ENCODE measurements at regions not wholly inside any gene's neighbourhood (a gene's known extent, or its start where the extent isn't known, plus 50 kb on each side); places are given as distances from the start of the nearest gene placed in this dataset.
A peak's percentile ranks its signal among the peaks of the same experiment; 100 is the strongest.

DNA sequence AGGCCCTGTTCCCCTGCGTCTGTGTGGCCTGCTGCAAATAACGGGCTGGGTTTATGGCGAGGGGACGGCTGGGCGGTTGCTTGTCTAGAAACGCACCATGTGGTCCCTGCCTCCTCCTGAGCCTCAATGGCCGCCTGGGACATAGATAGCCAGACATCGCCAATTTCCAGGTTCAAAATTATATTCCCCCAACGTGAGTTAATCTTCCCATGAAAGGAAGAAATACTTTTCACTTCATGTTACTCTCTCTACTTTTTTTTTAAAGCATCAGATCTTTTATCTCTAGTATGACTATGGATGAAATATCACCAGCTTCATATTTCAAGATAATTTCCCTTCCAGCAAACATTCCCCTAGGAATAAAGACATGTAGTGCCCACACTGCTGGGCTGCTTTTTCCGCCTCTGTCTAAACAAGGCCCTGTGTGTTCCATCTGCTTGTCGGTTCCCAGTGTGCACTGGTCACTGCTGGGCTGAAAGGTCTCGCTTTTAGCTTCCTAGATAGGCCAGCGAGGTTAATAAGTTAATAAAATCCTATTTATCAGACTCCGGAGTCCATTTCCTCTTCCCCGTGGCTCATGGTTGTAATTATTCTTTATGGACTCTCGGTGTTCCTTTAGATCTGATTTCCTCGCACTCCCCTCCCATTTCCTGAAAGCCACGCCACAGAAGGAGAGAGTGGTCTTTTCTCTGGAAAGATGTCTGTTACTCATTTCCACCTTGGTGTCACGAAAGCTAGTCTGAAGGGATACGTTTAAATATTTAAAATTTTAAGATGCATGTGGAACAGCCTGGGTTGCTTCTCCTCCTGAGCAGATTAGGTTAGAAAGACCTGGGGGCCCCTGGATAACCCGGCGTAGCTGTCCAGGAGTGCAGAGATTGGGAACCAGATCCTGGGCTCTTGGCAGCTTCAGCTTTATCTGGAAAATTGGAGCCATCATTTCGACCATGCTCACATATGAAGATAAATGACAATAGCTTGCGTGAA, 196.6 kb upstream of the COPS8 start:
- DNase-seq (no peak), ATAC-seq (peak in 1 of 2 donors; percentile 37)
- intact Hi-C loops (cut with DNase I): no loop called here

DNA sequence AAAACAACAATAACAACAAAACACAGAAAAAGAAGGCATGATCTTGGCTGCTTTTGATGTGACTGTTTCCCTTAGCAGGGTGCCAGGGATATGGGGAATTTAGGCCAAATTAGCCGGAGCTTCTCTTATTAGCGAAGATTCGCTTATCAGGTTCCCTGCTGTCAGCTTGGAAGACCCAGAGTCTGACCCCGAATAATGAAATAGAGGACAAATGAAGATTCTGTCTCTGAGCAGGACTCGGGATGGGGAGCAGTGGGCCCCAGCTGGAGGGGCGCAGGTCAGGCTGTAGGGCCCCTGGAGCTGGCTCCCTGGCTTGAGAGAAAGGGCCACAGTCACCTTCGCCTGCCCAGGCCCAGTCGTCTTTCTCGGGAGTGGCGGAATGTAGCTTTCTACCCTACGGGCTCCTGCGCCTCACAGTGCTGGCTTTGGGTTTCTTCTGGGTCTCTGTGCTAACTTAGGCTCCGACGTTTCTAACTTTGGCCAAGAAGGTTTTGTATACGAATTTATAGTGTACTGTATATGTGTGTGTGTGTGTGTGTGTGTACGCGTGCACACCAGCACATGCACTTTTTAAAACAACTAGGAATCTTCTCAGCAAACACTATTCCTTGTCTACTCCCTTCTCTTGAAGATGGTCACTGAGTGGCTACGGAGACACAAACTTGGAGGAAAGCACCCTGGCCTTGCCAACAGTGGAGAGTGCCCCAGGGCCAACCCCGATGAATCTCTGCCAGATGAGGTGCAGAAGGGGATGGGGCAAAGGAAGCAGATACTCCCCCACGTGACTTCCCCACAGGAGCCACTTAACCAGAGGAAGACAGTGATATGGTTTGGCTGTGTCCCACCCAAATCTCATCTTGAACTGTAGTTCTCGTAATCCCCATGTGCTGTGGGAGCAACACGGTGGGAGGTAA, 195.6 kb upstream of the COPS8 start:
- no peak for DNase-seq
- intact Hi-C loops (cut with DNase I): no loop called here
- ATAC-seq: no peak

DNA sequence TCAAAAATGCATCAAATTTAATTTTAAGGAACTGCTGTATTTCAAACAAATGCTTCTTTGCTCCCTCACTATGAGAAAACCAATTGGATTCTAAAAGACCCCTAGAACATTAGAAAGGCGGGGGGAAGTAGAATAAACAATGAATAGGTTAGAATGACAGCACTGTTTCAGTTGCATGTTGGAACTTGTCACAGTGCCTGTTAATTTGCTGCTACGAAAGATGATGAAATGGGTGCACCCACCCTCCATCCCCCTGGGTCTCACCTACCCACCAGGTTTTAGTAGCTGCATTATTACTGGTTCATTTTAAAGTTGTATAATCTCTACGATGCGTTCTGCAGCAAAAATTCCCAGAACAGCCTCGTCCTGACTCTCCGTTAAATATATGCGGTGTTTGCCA, 193.0 kb upstream of the COPS8 start:
- DNase-seq (no peak), ATAC-seq (no peak)
- intact Hi-C loops (cut with DNase I): no loop called here

DNA sequence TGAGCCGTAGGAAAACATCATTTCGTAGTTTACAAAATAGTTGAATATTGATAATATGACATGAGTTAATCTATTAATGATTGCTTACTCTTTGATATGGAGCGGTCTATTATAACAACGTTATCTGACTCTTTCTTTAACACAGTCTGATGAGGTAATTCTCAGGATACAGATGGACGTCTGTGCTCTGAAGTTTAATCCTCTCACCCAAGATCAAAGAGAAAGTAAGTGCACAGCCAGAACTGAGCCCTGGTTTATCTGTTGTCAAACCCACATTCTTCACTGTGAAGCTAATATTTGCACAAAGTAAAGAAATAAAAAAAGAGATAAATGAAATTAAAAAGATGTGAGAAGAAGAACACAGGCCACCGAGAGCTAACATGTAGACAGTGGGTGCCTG, 190.9 kb upstream of the COPS8 start:
- ATAC-seq: no peak
- DNase-seq: no peak
- intact Hi-C loops (cut with DNase I): no loop called here

DNA sequence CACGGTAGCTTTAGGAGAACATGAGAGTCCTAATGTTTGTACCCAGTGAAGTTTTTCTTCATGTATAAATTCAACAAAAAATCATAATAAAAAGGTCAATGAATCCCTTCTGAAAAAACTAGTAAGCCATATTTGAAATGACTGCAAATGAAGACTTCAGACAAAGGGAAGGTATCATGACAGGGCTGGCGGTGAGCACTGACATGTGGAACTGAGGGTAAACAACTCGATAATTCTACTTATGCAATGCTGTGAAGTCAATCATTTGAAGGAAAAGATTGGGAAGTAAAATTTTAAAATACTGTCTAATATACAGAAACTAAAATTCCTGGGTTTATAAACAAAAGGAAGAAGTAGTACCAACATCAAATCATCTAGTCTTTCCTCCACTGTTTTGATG, 190.2 kb upstream of the COPS8 start:
- intact Hi-C loops (cut with DNase I): no loop called here
- DNase-seq: no peak
- ATAC-seq: no peak

DNA sequence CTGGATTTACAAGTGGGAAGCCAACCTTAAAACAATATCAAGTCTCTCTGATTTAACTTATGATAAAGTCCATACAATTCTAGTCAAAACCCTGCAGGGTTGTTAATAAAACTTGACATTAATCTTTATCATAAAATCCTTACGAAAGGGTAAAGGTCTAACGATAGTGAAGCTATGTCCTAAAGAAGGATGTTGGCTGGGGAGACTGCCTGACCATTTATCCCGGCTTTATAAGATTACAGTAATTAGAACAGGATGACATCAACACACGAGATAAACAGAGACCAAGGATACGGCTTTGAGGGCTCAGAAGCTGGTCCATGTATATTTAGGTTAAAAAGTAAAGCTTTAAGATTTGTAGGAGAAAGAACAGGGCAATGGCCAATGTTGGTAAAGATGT, 189.0 kb upstream of the COPS8 start:
- no peak for DNase-seq

DNA sequence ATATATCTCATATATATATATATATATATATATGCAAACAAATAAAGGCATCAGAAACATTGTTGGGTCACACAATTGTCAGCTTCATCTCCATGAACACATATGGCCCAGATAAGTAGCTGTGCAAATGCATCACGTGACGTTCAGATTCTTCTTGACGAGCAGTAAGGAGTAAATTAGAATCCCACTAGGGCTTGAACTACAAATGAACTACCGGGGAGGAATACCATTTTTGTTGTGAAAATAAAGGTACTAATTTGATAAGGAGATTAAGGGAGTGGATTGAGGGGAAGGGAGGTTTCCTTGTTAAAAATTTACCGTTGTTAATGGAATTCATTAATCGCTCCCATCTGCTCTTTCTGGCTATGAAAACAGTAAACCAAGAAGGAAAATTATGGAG, 186.5 kb upstream of the COPS8 start:
- ATAC-seq (no peak), DNase-seq (no peak)
- intact Hi-C loops (cut with DNase I): no loop called here

More for the DNA sequence above, 189.0 kb upstream of the COPS8 start:
- intact Hi-C loops (cut with DNase I): no loop called here
- no peak for ATAC-seq

DNA sequence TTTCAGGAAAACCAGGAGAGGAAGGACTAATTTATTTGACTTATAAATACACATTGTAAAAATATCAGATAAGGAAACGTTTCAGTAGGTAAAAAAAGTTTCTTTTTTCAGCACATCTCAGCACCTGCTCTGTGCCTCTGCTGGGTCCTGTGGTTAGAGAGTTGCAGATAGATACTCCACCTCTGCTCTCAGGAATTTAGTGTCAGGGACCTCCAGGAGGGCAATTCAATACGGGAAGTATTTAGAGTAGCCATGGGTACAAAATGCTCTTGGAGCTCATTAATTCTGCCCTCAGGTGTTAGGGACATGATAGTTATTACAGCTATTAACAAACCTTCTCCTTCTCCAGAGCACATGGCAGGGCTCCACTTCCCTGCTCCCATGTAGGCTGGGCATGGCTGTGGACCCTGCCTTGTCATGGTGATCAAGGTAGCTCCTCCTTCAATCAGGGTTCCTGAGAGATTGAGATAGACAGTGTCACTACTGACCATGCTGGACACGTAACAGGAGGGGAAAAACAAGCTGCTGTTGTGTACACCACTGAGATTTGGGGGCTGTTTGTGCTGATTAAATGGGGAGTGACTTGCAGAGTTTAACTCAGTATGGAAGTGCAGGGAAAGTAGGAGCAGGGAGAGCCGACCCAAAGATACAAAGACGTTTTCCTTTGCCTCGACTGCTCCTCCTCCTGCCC, 185.6 kb upstream of the COPS8 start:
- intact Hi-C loops (cut with DNase I): no loop called here
- ATAC-seq: no peak
- no peak for DNase-seq

DNA sequence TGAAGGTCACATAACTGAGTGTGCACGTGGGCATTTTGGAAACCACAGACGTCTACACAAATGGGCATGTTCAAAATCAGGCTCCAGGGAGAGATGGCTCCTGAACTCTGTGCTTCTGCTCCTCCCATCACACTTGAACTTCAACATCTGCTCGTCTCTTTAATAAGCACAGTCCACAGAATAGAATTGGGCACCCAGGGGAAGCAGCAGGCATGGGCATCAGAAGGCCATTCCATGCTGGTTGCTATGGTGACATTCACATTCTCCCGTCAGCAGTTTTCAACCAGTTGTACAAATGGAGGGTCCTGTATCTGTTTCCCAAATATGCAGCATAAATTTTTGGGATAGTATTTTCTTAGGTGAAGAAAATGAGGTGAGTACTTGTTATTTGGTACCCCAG, 183.7 kb upstream of the COPS8 start:
- intact Hi-C loops (cut with DNase I): no loop called here
- DNase-seq: no peak
- no peak for ATAC-seq

DNA sequence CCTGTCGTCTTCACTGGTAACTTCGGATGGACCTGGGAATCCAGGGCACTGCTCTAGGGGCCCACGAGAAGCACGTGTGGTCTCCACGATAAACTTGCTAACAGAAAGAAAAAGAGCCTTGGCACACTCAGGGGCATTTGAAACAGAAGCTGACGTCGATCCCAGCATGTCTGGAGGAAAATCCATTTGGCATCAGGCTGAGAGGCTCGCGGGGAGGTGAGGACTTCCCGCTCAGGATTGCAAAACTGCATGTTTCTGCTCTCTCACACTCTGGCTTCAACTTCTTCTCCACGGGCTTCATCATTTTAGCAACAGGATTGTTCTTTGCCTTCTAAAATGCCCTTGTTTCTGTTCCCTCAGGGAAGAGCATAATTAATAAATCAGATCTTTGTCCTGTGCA, 181.7 kb upstream of the COPS8 start:
- ATAC-seq: peak in 1 of 2 donors; percentile 30
- DNase-seq: no peak
- intact Hi-C loops (cut with DNase I): no loop called here

DNA sequence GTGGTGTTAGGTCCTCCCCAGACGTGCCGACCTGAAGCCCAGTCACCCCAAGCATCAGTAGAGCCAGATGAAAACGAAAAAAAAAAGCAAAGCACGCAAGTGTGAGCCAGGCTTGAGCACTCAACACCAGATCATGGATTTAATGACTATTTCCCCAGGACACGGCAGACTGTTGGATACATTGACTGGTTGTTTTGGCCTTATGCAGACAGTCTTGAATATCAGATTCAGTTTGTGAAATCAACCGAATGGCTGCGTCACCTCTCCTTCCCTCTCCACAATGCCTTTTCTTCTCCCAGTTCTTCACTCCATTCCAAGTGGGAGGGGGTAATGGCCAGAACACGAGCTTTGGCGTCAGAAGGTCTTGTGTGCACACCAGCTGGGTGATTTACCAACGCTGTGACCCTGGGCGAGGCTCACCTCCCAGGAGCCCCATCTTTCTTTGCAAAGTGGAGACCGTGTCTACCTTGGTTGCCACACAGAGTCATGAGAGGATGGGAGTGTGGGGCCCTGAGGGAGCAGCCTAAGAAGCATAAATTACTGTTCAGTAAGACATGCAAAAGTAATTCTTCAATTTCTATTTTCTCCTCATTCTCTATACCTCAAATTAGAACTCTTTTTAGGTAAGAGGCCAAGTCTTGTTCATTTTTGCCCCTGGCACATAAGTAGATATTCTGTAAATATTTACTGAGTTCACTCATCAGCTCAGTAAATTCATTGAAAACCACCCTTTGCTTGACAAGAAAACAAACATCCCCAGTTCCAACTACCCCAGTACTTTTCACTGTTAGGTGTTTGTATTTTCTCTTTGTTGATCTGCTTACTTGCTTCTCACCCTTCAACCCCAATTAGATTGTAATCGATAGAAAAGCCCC, 181.1 kb upstream of the COPS8 start:
- intact Hi-C loops (cut with DNase I): no loop called here
- no peak for ATAC-seq
- no peak for DNase-seq

DNA sequence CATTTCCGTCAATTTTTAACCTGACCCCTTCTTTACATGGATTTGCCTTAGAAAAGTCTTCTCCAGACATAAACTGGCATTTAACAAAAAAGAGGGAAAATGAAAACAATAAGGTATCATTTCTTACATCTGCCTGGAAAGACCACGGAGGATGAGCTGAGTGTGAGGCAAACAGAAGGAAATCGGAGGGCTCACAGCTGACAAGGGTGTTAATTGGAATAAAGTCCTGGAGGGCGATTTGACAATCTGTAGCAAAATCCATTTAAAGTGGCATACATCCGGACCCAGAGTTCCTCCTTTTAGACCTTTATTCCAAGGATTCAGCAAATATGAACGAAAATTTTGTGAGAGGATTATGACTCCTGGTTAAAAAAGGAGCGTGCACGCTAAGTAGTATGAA, 179.7 kb upstream of the COPS8 start:
- DNase-seq (no peak), ATAC-seq (no peak)
- intact Hi-C loops (cut with DNase I): no loop called here

DNA sequence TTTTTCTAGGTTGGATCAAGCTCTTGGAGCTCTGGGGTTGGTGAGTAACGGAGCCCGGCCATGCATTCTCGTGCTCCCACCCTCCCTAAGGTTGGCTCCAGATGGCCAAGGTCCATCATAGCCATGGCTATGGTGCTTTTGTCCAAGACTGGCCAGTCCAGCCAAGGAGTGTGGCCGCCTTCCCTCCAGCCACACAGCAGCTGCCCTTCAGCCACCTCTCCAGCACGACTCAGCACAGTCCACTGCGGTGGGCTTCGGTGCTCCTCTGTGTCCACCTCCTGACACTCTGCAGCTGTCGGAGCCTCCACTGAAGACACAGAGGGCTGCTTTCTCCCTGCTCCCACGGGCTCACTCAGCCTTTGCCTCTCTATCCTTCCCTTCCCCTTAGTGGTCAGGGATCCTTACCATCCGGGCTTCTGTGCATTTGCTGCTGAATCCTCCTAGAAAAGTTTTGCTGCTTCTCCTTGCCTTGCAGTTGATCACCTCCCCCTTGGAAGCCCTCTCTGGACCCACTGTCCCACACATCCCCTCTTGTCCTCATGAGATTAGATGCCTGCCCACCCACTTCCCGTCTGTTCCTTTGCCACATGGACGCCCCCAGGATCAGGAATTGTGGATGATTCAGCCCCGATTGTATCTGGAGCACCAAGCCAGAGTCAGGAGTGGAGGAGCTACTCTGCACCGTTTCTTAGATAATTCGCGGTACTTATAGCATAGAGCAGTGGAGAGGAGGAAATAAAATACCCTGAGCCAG, 177.1 kb upstream of the COPS8 start:
- DNase-seq: no peak
- intact Hi-C loops (cut with DNase I): no loop called here
- no peak for ATAC-seq

DNA sequence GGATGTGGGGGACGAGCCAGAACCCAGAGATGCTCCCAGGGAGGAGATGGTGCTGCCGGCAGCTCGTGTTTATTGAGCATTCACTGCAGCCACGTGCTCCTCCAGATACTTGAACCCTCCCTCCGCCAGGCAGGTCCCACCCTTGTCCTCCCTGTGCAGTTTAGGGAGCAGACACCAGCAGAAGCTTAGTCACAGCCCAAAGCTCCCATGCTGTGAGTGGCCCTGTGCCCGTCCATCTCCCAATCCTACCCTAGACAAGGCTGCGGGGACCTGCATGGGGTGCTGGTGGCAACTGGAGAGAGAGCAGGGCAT, 176.5 kb upstream of the COPS8 start:
- intact Hi-C loops (cut with DNase I): no loop called here
- no peak for ATAC-seq
- DNase-seq: no peak

DNA sequence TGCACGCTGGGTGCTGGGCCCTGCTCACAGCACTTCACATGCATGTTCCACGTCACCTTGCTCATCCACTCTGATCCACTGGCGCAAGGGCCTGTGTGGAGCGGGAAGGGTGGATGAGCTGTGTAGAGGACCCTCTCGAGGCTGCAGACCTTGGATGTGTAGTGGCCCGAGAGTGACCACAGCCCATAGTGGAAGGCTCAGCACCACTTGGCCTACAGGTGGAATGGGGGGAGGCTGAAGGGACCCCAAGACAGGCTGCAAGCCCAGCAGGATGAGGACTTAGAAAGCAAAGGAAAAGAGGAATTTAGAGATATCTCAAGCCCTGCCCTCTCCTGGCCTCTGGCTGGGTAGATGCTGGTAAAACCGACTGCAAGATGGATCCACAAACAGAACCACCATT, 175.9 kb upstream of the COPS8 start:
- DNase-seq (no peak), ATAC-seq (no peak)
- intact Hi-C loops (cut with DNase I): no loop called here

DNA sequence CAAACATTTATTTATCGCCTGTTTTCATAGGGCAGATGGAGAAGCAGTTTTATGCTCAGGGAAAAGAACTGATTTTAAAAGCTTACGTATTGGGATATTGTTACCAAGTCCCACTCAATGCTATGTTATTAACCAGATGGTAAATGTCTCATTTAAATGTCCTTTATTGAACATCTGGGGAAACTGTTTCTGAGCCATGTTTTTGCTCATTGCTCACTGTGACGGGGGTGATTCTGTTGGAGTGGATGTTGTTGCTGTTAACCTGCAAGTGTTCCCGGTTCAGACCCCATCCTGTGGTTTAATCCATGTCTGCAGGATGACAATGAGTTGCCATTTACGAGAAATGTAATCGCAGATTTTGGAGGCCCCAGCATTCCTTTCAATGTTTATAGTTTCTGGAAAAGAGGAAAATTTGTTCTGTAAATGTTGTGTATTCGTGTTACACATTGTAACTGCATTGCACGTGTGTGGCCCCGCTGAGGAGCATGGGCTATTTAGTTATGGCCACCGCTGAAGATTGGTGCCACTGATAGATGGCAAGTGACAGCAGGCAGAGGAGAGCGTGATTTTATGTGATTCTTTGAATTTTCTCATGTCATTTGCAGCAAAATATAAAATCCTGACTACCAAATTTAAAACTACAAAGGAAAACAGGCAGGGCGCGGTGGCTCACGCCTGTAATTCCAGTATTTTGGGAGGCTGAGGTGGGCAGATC, 174.8 kb upstream of the COPS8 start:
- DNase-seq (no peak), ATAC-seq (no peak)
- intact Hi-C loops (cut with DNase I): no loop called here

DNA sequence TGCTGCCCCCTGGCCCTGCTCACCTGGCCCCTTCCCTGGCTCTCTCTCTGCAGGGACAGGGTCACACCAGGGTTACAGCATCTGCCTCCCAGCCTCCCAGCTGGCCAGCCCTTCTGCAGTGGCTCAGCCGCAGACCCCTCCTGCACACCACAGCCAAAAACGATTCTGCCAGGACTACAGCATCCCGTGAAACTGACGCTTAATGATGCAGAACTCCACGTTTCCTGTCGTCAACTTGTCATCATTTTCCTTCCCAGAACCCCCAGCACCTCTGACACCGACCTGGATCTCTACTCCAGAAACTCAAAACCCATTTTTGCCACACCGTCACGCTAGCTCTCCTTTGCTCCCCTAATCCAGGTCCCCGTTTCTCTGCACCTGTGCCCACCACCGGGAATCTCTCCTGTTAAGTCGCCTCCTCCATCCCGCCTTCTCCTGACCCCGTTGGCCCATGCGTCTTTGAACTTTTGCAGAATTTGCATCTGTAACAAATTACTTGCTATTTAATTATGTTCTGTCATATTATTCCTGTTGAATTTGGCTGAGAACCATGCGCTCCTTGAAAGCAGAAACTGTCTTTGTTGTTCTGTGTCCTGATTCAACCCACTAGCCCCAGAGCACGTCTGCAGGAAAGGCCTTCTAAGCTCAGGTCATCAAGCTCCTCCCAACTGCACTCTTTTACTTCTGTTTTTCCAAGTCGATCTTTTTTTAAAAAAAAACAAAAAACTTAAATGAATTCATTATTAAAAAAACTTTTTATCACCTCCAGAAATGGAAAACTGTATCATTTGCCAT, 173.2 kb upstream of the COPS8 start:
- intact Hi-C loops (cut with DNase I): no loop called here
- no peak for ATAC-seq
- DNase-seq: no peak
